Myocyte (in vitro differentiated cells): ENCODE measurements at regions not wholly inside any gene's neighbourhood (a gene's known extent, or its start where the extent isn't known, plus 50 kb on each side); places are given as distances from the start of the nearest gene placed in this dataset.

Experiments
- DNase-seq: peaks from one replicate; pipeline ENCODE4 v3.0.0-alpha.2; 2012; ENCODE audit warnings: low read depth

DNA sequence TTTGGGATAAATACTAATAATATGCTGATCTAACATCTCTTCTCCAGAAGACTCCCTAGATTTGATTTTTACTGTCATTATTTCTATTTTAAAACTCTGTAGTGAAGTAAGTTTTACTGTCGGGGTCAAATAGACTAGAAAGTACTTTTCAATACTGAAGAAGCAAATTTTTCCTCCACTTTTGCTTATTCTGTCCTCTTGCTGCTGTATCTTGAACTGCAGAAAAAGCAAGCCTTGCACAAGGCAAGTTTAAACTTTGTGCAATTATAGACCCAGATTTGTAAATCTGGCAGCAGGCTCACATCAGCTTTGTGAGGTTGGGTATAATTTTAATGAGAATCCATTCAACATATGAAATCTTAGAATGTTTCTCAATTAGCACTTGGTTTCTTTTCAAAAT is 151.1 kb upstream of the ETS2 start:
- no peak for DNase-seq

DNA sequence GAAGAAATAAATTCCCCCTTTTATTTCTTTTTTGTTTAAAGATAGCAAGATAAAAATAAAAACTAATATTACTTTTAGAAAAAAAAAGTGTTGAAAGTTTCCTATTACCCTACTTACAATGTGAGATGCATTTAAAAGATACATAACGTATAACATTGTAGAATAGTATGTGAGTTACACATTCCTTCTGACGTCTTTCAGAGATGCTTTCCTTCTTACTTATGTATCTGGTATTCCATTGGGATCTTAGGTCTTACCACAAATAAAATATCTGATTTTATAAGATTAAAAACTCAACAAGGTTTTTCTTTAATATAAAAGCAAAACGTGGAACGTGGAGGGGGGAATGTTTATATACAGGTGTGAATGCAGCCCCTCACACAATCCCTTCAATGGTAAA is 147.2 kb upstream of the ETS2 start:
- no peak for DNase-seq

DNA sequence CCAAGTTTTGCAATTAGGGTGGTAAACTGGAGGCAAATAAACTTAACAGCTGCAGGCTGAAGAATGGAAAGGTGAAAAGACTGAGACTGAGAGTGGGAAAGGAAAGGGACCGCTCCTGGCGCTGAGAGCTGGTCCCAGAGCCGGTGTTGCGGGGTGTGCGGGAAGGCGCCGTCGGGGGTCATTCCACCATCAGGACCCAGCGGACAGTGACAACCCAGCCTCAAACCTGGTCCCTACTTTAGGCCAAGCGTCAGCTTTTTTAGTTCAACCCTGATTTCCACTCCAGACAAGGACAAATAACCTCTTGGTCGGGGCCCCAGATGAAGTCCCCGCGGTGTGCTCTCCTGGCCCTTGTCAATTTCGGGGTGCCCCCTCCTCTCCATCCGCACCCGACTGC is 145.8 kb upstream of the ETS2 start:
- no peak for DNase-seq

DNA sequence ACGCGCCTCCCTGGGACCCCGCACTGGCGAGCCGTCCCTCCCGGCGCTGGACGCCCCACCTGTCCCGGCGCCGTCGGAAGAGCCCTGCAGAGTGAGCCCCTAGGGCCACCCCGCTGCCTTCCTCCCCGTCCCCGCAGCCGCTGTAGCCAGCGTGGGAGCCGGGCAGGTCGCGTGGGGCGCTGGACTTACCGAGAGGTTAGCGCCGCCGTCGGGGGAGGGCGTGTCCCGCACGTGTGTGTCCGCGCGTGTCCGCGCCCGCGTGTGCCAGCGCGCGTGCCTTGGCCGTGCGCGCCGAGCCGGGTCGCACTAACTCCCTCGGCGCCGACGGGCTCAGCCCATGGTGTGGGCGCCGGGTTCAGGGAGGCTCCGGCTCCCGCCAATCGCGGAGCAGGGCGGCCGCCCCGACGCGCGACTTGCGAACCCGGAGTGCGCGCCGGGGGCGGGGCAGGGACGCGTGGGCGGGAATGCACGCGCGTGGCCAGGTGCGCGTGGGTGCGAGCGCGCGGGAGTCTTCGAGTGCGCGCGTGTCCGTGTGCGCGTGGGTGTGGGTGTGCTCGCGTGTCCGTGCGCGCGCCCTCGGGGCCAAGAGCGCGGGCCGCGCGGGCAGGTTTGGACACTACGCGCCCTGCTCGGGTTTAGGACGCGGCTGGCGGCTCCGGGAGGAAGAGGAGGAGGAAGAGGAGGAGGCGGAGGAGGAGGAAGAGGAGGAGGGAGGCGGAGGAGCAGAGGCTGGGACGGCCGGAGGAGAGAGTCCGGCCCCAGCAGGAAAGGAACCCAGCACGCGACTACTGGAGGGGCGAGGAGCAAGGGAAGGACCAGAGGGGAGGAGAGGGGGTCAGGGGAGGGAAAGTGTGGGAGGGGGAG is 145.2 kb upstream of the ETS2 start:
- no peak for DNase-seq

DNA sequence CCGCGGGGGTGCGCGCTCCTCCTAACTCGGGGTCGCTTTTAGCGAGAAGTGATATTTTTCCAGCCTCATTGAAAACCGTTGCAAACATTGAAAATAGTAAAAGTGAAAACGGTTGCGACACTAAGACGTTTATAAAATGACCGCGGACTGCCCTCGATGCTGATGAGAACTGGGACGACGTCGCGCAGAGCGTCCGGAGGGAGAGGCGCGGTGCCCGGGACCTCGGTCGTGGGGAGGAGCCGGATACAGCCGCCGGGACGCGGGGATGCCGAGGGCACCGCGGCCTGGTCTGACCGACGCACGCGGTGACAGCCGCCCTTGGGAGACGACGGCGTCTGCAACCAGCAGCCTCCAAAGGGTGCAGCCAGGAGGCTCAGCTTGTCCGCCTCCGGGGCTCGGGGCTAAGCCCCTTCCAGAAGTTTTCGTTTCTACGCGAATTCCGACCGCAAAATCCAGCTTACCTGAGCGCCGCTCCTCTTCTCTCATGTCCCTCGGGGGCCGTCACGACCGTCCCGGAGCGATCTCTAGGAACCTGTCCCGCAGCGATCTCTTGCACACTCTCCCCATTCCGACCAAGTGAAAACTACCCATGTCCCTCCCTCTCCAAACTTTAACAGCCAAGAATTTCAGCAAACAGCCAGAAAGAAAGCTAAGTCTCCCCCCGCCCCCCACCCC is 144.4 kb upstream of the ETS2 start:
- no peak for DNase-seq

DNA sequence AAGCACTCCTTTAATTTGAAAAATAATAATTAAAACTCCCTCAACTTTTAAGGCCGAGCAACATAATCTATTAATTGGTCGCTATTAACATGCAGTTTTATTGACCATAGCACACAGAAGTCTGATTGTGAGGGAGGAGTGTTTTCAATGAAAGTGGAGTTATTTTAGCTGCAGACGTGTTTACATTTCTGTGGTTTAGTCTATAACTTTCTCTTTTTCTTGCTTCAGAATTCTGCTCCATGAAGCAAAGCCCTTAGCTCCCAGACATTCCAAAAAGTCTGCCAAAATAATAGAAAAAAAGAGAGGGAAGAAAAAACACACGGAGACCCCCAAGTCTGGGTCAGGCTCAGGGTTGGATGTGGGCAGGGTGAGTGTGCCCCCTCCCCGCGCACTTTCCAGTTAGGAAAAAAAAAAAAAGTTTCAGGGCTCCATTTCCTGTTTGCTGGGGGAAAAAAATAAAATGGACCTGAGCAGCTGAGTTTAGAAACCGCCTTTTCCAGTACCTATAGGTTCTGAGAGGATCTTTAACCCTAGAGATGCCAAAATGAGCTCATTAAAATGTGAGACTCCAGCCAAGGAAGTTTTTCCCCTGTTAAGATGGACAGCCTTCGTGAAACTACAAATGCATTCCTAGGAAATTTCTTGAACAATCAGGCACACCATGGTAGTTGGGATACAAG is 143.7 kb upstream of the ETS2 start:
- DNase-seq, result no peak

DNA sequence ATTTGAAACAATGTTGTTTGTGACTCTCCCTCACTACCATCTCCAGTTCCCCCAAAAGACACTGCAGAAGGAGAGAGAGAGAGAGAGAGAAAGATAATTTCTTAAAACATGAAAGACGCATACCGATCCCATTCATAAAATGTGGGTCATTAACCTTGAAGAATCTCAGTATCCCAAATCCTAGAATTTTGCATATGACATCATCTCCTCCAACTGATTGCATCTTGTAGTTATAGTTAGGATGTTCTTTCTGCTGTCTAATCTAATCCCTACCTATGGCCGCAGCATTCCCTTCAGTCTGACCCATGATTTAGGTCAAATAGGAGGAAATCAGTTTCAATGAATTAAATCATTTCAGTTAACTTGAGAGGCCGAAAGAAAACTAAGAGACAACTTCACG is 142.4 kb upstream of the ETS2 start:
- DNase-seq, result no peak

DNA sequence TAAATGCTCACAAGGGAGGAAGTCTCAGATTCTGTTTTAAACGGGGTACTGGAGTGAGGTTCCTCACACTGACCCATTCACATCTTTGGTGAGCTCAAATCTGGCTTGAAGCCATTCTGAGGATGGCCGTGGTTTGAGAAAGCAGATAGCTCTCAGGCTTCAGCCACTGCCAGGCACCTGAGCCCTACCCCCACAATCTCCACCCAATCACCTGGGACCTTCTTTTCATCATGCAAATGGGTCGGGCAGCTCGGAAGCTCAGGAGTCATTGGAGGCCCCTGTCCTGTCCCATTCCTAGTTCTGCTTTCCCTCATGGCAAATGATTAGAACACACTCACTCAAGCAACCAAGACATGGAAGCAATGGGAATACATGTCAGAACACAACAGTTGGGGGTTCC is 141.4 kb upstream of the ETS2 start:
- no peak for DNase-seq

DNA sequence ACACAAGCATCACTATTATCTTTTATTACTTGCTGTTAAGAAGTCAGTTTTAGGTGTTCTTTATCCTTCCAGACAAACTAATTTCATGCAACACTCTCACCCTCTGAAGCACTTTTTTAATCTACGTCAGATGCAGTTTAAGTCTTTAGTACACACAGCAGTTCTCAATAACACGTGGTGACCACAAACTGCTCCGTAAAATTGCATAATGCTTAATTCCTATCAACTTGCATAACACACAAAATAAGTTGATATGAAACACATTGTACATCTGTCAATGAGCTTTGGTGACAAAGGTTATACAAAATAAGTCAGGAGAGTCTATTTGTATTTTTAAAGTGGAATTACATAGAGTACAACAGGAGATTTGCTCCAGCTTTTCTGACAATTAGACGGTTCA is 140.9 kb upstream of the ETS2 start:
- DNase-seq, result no peak

DNA sequence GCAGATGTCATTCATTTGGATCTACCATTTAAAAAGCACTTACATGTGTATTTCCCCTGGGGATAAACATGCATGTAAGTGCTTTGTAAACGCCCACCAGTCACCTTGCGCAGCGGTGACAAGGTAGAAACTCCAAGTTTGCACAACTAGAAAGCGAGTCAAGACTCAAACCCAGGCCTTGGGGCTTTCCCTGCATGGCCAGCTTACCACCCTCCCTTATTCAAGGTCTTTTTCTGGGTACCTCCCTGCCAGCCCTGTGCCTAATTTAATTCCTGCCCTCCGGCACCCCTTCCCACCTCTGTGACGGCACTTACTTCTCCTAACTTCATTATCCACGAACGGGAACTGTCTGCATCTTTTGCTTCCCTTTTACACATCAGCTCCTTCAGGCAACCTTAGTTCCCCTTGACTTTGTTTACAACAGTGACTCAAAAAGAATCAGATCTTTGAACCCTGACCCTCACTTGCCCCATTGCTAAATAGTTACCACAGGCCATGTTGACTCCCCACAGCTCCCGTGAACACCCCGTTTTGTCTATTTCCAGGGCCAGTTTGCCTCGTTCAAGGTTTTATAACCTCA is 138.3 kb upstream of the ETS2 start:
- no peak for DNase-seq

DNA sequence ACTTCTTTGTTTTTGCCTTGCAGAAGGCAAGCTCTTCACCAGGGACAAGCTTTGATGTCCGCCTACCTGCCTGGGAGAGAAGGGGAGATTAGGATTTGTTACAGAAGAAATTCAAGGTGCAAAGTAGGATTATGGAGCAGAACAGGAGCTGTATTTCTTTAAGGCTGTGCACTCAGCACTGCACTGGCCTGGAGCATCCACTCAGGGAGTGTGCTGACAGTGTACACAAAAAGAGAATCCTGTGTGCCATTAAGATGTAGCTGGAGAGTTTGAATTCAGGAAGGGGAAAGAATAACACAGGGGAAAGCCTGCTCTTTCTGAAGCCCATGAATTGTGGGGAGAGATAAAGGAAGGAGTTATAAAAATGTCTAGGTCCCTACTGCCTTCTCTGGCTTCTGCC is 137.7 kb upstream of the ETS2 start:
- DNase-seq, result no peak

DNA sequence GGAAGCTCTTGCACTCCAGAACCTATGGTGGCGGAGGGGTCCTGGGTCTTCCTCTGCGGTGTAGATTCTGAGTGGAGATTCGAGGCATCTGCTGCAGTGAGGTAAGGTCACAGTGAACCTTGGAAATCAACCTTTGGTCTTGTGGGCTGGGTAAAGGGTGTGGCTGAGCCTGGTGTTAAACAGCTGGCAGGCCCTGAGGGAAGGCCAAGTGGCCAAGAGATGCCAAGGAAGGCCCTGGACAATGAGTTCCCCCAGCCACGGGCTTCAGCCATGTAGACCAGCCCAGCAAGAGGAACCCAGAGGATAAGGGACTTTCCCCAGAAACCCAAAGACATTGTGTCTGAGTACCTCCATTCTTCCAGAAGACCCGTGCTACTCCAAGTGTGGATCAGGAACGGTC is 137.2 kb upstream of the ETS2 start:
- DNase-seq, result no peak

DNA sequence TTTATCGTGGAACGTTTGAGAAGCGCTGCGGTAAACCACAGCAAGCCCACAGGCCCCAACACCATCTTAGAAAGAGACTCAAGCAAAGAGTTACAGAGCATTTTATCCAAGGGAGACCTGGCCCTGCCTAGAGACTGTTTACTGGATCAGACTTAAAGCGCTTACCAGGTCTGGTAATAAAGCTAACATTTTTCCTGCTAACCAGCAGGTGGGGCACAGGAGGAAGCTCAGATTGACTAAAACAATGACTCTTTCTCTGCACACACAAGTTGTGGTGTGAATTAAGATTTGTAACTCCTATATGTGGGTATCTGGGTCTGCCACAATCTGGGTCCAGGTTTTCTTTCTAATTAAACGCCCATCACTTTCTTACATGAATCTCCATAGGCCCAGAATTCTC is 136.5 kb upstream of the ETS2 start:
- peak; percentile 6 for DNase-seq

DNA sequence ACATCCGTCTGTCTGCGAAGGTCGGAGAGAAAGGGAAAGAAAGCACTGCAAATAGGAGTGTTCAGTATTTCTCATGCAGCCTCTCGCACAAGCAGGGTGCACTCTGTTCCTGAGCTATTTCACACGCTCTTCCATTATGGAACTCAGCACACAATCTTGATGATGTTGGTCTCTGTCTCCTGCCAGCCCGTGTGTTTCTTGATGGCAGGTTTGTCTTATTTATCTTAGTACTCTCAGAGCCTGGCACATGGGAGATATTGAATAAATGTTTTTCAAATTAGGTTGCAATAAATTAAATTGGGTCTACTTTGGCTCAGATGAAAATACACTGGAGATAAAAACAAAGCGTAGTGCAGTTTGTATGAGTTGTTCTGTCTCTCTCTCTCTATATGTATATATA is 134.9 kb upstream of the ETS2 start:
- no peak for DNase-seq

DNA sequence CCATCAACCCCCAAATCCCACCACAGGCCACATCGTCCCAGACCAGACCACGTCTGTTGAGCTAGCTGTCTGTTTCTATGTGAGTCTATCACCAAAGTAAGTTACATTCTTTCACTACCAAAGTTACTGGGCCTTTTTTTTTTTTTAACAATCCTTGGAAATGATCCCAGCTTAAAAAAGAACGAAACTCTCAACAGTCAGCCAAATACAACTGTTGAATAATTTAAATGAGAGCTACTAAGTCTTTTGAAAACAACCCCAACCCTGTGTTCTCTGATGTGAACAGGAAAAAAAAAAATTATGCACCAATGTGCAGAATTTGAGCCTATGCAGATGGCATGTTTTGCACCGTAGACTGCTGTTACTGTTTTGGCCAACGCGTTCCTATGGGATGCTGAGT is 134.0 kb upstream of the ETS2 start:
- DNase-seq, result no peak

DNA sequence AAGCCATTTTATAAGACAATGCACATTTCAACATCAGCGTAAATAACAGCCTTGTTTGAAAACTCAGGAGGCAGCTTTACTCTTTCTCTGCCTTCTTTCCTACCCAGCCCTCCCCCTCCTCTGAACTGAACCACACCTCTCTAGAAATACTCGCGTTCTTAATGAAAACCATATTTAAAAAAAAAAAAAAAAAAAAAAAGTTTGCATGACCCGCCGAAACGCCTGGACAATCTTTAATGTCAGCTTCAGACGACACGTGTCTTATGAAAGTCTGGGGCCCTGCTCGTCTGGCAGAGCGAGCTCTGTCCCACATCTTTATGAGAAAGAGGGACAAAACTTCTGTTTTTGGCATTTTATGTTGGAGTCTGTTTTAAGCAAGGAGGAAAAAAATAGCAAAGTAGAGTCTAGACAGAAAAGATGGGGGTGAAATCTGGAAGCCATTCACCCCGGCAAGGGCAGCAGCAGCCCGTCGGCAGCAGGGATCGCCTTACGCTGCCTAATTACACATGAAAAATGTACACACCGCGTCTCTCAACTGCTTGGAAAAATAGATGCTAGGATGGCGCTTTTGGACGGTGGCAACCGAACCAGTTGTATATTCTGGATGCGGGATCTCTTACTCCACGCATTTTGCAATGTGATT is 130.4 kb upstream of the ETS2 start:
- no peak for DNase-seq

DNA sequence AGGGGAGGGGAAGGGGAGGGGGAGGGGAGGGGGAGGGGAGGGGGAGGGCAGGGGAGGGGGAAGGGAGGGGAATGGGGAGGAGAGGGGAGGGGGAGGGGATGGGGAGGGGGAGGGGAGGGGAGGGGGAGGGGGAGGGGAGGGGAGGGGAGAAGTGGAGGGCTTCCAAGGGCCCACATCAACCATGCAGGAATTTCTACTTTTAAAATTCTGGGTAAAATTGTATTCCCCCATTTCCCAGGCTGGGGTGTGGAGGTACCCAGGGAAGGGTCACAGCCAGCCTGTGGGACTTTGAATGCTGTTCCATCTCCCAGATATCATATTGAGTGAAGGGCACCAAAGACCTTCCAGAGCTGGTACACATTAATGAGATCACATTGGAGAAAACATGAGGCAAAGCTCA is 126.9 kb upstream of the ETS2 start:
- DNase-seq, result no peak

DNA sequence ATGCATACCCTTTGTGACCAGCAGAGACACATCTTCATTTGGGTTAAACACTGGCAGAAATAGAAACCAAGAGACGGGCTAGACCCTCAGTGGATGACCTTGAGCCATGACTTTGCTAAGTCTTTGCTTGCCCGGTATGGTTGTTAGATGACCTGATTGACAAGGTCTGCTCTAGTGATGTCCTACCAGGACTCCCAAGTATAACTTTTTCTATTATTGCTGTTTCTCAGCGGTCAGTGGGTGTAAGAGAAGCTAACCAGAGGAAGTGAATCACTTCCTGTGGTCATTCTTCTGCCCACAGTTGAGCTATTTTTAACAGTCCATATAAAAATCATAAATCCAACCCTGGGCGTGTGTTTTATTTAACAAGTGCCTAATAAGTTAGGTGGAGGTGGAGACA is 126.2 kb upstream of the ETS2 start:
- peak; percentile 87 for DNase-seq

DNA sequence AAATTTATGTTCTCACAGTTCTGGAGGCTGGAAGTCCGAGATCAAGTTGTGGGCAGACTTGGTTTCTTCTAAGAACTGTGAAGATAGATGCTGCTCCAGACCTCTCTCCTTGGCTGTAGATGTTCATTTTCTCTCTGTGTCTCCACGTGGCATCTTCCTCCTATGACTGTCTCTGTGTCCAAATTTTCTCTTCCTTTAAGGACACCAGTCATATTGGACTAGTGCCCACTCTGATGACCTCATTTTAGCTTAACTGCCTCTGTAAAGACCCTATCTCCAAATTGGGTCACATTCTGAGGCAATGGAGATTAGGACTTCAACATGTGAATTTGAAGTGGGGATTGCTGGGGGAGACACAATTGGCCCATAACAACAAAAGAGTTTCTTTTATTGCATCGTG is 125.3 kb upstream of the ETS2 start:
- no peak for DNase-seq

DNA sequence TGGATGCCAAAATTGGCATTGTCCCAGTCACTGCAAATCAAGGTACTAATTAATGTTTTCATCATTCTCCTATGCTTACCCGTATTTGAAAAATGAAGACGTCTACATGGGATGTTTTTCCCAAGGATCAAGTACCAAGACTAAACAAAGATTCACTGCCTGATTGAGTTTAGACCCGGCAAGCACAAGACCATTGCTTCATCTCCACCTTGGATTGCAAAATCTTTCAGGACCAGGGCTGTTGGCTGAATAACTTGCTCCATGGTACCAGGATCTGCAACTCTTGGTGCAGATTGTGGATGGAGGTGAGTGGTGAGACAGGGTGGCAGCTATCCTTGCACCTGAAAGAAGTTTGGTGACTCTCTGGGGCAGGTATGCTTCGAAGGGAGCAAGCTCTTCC is 122.5 kb upstream of the ETS2 start:
- DNase-seq, result no peak

DNA sequence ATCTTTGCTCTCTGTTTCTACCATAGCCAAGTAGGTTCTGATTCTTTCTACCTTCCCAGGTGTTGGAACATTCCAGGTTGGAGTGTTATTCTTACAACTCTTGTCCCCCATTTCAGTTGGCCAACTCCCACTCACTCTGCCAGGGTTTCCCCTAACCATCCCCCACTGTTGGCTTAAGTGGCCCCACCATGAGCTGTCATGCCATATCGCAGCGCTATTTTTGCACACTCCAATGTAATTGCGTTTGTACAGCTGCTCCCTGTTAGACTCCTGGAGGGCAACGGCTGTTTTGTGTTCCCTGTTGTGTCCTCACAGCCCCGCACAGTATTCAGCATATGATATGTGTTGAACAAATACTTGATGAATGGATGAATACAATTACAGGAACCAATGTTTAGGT is 117.7 kb upstream of the ETS2 start:
- DNase-seq, result peak; percentile 11

DNA sequence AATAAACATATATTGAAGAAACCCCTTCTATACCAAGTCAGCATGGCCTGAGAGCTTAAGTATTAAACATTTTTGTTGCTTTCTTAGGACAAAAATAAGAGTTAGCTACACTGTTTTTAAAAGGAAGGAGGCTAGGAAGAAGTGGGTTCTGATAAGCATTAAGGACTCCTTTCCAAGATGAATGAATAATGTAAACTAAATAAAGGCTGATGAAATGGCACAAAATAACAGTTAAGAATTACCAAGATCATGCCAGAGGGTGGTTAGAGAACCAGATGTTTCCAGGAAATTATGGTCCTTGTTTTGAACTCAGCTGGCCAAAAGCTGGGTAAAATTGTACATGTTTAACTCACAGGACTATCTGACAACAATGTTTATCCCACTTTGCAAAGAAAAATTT is 114.1 kb upstream of the ETS2 start:
- DNase-seq, result no peak
